Activated naive CD4-positive, alpha-beta T cell treated with anti-CD3 and anti-CD28 coated beads for 36 hours (primary cell): ENCODE measurements at regions not wholly inside any gene's neighbourhood (a gene's known extent, or its start where the extent isn't known, plus 50 kb on each side); places are given as distances from the start of the nearest gene placed in this dataset.
"Not testable (repeated sequence)": the region's sequence is repeated elsewhere in the genome, so short reads cannot be mapped to it uniquely, and the experiment has no call there.

ENCODE experiments used
- CTCF ChIA-PET: fragments of 350-600 bp; sonication (Branson Sonifier 250); formaldehyde crosslinking; loops from one replicate; lab custom pipeline; 2021; ENCODE audit warnings: antibody characterized with exemption; lab: Charles Lee
- DNase-seq: peaks from one replicate; pipeline ENCODE4 v3.0.0-alpha.2; 2020
- H3K27ac Mint-ChIP-seq: one replicate; pipeline ENCODE4 v1.8.0; 2021; ENCODE audit warnings: mild to moderate bottlenecking, mixed read lengths
- H3K27me3 Mint-ChIP-seq: one replicate; pipeline ENCODE4 v1.8.0; 2021; ENCODE audit warnings: low read depth, mixed read lengths
- H3K36me3 Mint-ChIP-seq: one replicate; pipeline ENCODE4 v1.8.0; 2021; ENCODE audit warnings: low read depth, mixed read lengths
- H3K4me1 Mint-ChIP-seq: one replicate; pipeline ENCODE4 v1.8.0; 2021; ENCODE audit warnings: low read depth, mixed read lengths
- H3K4me3 Mint-ChIP-seq: one replicate; pipeline ENCODE4 v1.8.0; 2021; ENCODE audit warnings: mild to moderate bottlenecking, moderate library complexity, mixed read lengths
- H3K9me3 Mint-ChIP-seq: one replicate; pipeline ENCODE4 v1.8.0; 2021; ENCODE audit warnings: mixed read lengths
- intact Hi-C: fragments of 100-400 bp; cut with micrococcal nuclease; formaldehyde crosslinking; loops from one replicate; pipeline ENCODE4 v1.15.1; 2023

- Mint-ChIP-seq H3K4me1 (no peaks in the 10 kb centered on the region), H3K4me3 (no peak overlapping the region), H3K27ac (no peak overlapping the region), H3K27me3 (peaks cover 8% of the 10 kb centered on the region), H3K36me3 (no peaks in the 10 kb centered on the region), H3K9me3 (no peaks in the 10 kb centered on the region)
- CTCF ChIA-PET = interaction anchor here (1.1 to 1.2 kb wide), 2 partner anchors 53 to 559 kb away, joined by 3 to 4 read pairs; no protein-coding TSS in a partner anchor
- no peak for DNase-seq
- intact Hi-C loops = loop anchor here (5.0 kb wide), 2 partner anchors 635 to 1360 kb away; no protein-coding TSS in a partner anchor
Observed at GRCh38 chr18:2222270-2223185, 348.8 kb downstream of the METTL4 start.

DNA sequence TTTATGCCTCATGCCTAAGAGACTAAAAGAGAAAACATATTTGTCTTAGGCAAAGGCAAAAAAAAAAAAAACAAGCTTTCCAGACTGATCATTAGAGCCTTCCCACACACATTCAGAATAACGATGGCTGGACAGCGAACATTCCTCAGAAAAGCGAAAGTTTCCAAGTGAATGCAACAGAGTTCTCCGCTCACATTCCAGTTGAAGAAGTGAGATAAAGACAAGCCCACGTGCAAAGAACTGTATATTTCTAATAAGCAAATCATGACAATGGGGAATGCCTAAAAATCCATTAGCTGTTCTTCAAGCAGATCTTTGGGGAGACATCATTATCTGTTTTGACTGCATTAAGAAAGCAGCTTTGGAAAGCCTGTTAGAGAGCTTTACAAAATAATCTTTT, 347.9 kb downstream of the METTL4 start:
- no peak overlapping the region for H3K4me3 Mint-ChIP-seq
- CTCF ChIA-PET = interaction anchor here (0.6 to 1.2 kb wide), 5 partner anchors 54 to 1358 kb away, joined by 3 to 5 read pairs (median 4); no protein-coding TSS in a partner anchor
- H3K9me3 Mint-ChIP-seq = no peaks in the 10 kb centered on the region
- no peak overlapping the region for H3K27ac Mint-ChIP-seq
- peaks cover 7% of the 10 kb centered on the region for H3K27me3 Mint-ChIP-seq
- DNase-seq = no peak
- intact Hi-C loops = loop anchor here (5.0 kb wide), 2 partner anchors 636 to 1361 kb away; no protein-coding TSS in a partner anchor
- H3K4me1 Mint-ChIP-seq = no peaks in the 10 kb centered on the region
- H3K36me3 Mint-ChIP-seq = no peaks in the 10 kb centered on the region

DNA sequence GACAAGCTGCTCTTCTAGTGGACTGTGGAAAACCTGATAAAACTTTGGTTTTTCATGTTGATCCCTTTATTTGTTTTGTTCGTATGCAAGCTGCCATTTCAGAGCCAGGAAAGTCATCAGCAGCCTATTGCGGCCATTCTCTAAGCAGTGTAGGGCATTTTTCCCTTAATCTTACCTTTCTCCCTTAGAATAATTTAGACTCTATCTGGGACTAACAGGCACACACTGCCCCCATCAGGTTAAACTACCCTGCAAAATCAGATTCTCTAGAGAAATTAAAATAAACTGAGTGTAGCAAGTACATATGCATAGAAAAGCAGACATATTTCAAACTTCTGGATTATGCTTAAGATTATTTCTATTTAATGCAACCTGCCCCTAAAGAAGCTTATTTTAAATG, 347.5 kb downstream of the METTL4 start:
- Mint-ChIP-seq H3K36me3 (no peaks in the 10 kb centered on the region), H3K27me3 (peaks cover 4% of the 10 kb centered on the region), H3K4me1 (no peaks in the 10 kb centered on the region), H3K9me3 (no peaks in the 10 kb centered on the region), H3K4me3 (no peak overlapping the region), H3K27ac (no peak overlapping the region)
- intact Hi-C loops = loop anchor here (2.0 to 5.0 kb wide), 3 partner anchors 119 to 1362 kb away; no protein-coding TSS in a partner anchor
- CTCF ChIA-PET = interaction anchor here (0.6 to 1.2 kb wide), 5 partner anchors 54 to 1359 kb away, joined by 3 to 5 read pairs (median 4); no protein-coding TSS in a partner anchor
- peak; percentile 24 for DNase-seq

- peaks cover 9% of the 10 kb centered on the region for H3K27me3 Mint-ChIP-seq
- CTCF ChIA-PET = interaction anchor here (0.7 kb wide), 1 partner anchor 33 kb away, joined by 3 read pairs; no protein-coding TSS in a partner anchor
- no peak overlapping the region for H3K27ac Mint-ChIP-seq
- no peaks in the 10 kb centered on the region for H3K36me3 Mint-ChIP-seq
- intact Hi-C loops = no loop called here
- no peaks in the 10 kb centered on the region for H3K9me3 Mint-ChIP-seq
- no peaks in the 10 kb centered on the region for H3K4me1 Mint-ChIP-seq
- no peak overlapping the region for H3K4me3 Mint-ChIP-seq
- no peak for DNase-seq
Observed at GRCh38 chr18:2236232-2236631, 335.1 kb downstream of the METTL4 start.

DNA sequence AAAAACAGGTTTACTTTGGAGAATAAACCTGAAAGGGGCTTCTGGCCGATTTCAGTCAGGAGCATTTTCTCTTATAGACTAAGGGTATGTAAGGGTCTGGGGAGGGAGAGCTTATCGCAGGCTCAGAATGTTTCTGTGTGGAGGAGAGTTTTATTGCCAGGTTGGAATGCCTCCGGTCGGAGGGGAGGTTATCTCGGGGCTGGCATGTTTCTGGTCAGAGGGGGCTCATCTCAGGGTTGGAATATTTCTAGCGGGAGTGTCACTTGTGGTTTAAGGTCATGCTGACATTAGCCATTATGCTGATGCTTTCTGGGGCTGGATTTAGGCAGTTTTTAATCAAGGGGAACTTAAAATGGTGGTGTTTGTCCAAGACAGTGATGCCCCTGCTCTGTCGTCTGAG, 333.6 kb downstream of the METTL4 start:
- H3K36me3 Mint-ChIP-seq = no peaks in the 10 kb centered on the region
- CTCF ChIA-PET = no interaction called here
- H3K9me3 Mint-ChIP-seq = no peaks in the 10 kb centered on the region
- peaks cover 9% of the 10 kb centered on the region for H3K27me3 Mint-ChIP-seq
- H3K27ac Mint-ChIP-seq = no peak overlapping the region
- intact Hi-C loops = no loop called here
- H3K4me3 Mint-ChIP-seq = no peak overlapping the region
- no peaks in the 10 kb centered on the region for H3K4me1 Mint-ChIP-seq
- no peak for DNase-seq

DNA sequence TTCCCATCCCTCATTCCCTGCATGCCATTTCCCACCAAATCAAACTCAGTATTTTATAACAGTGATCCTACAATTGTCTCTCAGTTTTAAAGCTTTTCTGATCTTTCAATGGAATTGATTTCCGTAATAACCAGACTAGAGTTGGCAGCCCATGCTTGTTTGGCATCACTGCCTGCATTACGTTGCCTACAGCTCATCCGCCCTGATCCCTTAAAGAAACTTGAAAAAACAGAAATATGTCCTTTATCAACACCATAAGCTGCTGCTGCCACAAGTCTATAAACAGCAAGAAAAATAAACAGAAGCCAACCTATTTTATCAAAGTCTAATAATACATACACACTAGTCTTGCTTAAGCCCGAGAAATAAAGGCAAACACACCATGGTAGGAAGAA, 331.0 kb downstream of the METTL4 start:
- CTCF ChIA-PET = no interaction called here
- Mint-ChIP-seq H3K27ac (no peak overlapping the region), H3K27me3 (peaks cover 14% of the 10 kb centered on the region), H3K4me3 (no peak overlapping the region), H3K9me3 (no peaks in the 10 kb centered on the region), H3K4me1 (no peaks in the 10 kb centered on the region), H3K36me3 (no peaks in the 10 kb centered on the region)
- DNase-seq = no peak
- intact Hi-C loops = no loop called here

- no peak for DNase-seq
- Mint-ChIP-seq H3K9me3 (no peaks in the 10 kb centered on the region), H3K4me3 (no peak overlapping the region), H3K27ac (no peak overlapping the region), H3K36me3 (no peaks in the 10 kb centered on the region), H3K4me1 (no peaks in the 10 kb centered on the region), H3K27me3 (peaks cover 10% of the 10 kb centered on the region)
- CTCF ChIA-PET = no interaction called here
- intact Hi-C loops = no loop called here
Observed at GRCh38 chr18:2244641-2245040, 326.7 kb downstream of the METTL4 start.

DNA sequence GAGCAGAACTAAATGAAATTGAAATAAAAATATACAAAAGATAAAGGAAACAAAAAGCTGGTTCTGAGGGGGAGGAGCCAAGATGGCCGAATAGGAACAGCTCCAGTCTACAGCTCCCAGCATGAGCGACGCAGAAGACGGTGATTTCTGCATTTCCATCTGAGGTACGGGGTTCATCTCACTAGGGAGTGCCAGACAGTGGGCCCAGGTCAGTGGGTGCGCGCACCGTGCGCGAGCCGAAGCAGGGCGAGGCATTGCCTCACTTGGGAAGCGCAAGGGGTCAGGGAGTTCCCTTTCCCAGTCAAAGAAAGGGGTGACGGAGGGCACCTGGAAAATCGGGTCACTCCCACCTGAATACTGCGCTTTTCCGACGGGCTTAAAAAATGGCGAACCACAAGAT, 324.2 kb downstream of the METTL4 start:
- CTCF ChIA-PET, H3K9me3 Mint-ChIP-seq: not testable (repeated sequence)

GRCh38 chr18:2254977-2255376, 316.3 kb downstream of the METTL4 start:
- H3K27ac Mint-ChIP-seq = no peak overlapping the region
- no peak for DNase-seq
- H3K36me3 Mint-ChIP-seq = no peaks in the 10 kb centered on the region
- intact Hi-C loops = no loop called here
- no peak overlapping the region for H3K4me3 Mint-ChIP-seq
- H3K27me3 Mint-ChIP-seq = no peaks in the 10 kb centered on the region
- CTCF ChIA-PET = no interaction called here
- H3K9me3 Mint-ChIP-seq = peaks cover 7% of the 10 kb centered on the region
- H3K4me1 Mint-ChIP-seq = no peaks in the 10 kb centered on the region

More for the DNA sequence above, 324.2 kb downstream of the METTL4 start:
- DNase-seq, H3K36me3 Mint-ChIP-seq, H3K27me3 Mint-ChIP-seq, H3K27ac Mint-ChIP-seq, H3K4me3 Mint-ChIP-seq, H3K4me1 Mint-ChIP-seq, intact Hi-C loops: not testable (repeated sequence)

- no peak for DNase-seq
- no peaks in the 10 kb centered on the region for H3K27me3 Mint-ChIP-seq
- H3K4me1 Mint-ChIP-seq = no peaks in the 10 kb centered on the region
- H3K4me3 Mint-ChIP-seq = no peak overlapping the region
- no peak overlapping the region for H3K27ac Mint-ChIP-seq
- CTCF ChIA-PET = no interaction called here
- H3K36me3 Mint-ChIP-seq = no peaks in the 10 kb centered on the region
- peaks cover 7% of the 10 kb centered on the region for H3K9me3 Mint-ChIP-seq
- intact Hi-C loops = no loop called here
Observed at GRCh38 chr18:2256577-2256976, 314.7 kb downstream of the METTL4 start.

- intact Hi-C loops = no loop called here
- H3K9me3 Mint-ChIP-seq = peaks cover 7% of the 10 kb centered on the region
- H3K27ac Mint-ChIP-seq = no peak overlapping the region
- H3K27me3 Mint-ChIP-seq = no peaks in the 10 kb centered on the region
- no peaks in the 10 kb centered on the region for H3K4me1 Mint-ChIP-seq
- no peak for DNase-seq
- CTCF ChIA-PET = interaction anchor here (0.6 kb wide), 1 partner anchor 1727 kb away, joined by 6 read pairs; no protein-coding TSS in a partner anchor
- H3K36me3 Mint-ChIP-seq = no peaks in the 10 kb centered on the region
- H3K4me3 Mint-ChIP-seq = no peak overlapping the region
Observed at GRCh38 chr18:2258954-2259353, 312.4 kb downstream of the METTL4 start.

DNA sequence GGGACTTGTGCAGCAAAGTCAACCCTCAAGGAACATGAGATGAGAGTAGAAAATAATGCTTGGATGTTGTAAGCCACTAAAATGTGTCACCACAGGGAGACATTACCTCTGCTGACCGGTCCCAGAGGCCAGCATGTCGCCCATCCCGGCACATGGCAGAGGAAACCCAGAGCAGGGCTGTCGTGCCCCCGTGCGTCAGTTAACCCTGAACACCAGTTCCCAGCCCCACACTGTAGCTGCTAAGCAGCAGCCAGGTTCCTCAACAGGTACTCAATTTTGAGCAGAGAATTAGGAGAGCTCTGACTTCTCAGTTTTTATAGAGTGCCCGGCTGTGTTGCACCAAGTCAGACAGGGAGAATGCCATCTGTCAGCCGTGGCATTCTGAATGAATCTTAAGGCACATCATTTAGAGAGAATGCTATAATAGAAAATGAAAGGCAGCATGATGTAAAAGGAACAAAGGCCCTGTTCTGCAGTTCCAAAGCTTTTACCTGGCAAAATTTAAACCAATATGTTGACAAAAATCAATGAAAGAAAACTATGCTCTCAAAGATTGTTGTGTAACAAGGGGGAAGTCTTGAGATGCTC, 307.9 kb downstream of the METTL4 start:
- Mint-ChIP-seq H3K27me3 (no peaks in the 10 kb centered on the region), H3K4me1 (no peaks in the 10 kb centered on the region), H3K36me3 (no peaks in the 10 kb centered on the region), H3K4me3 (no peak overlapping the region), H3K9me3 (no peaks in the 10 kb centered on the region), H3K27ac (no peak overlapping the region)
- CTCF ChIA-PET = no interaction called here
- intact Hi-C loops = no loop called here
- no peak for DNase-seq
